Stimulated activated naive B cell treated with anti-CD40 and anti-IgM and Interleukin-4, amounts not matched to agents 10 μg/mL and 1 μg/mL and 100 μg/mL, for 72 hours (primary cell): ENCODE measurements at regions not wholly inside any gene's neighbourhood (a gene's known extent, or its start where the extent isn't known, plus 50 kb on each side); places are given as distances from the start of the nearest gene placed in this dataset.

Experiments used
- ATAC-seq, 2 donors: fragments of 150-1000 bp; cut with Tn5 transposase; replicated peaks; 2 replicates each; pipeline ENCODE4 v1.10.0; 2021; ENCODE audit warnings: moderate library complexity in 1 of 2
- DNase-seq: peaks from one replicate; pipeline ENCODE4 v3.0.0; 2021
- H3K27ac Mint-ChIP-seq: one replicate; pipeline ENCODE4 v1.8.0; 2022; ENCODE audit warnings: mild to moderate bottlenecking, mixed read lengths
- H3K27me3 Mint-ChIP-seq, 2 donors: one replicate each; pipeline ENCODE4 v1.8.0; 2022; ENCODE audit warnings: mixed read lengths in 2 of 2
- H3K36me3 Mint-ChIP-seq, 2 donors: one replicate each; pipeline ENCODE4 v1.8.0; 2022; ENCODE audit warnings: mixed read lengths in 2 of 2, mild to moderate bottlenecking in 1 of 2
- H3K4me1 Mint-ChIP-seq, 2 donors: one replicate each; pipeline ENCODE4 v1.8.0; 2022; ENCODE audit warnings: mixed read lengths in 2 of 2, mild to moderate bottlenecking in 1 of 2
- H3K4me3 Mint-ChIP-seq, 2 donors: one replicate each; pipeline ENCODE4 v1.8.0; 2022; ENCODE audit warnings: mild to moderate bottlenecking in 2 of 2, mixed read lengths in 2 of 2, moderate library complexity in 1 of 2
- H3K9me3 Mint-ChIP-seq, 2 donors: one replicate each; pipeline ENCODE4 v1.8.0; 2022; ENCODE audit warnings: mixed read lengths in 2 of 2, mild to moderate bottlenecking in 1 of 2

GRCh38 chr7:33691180-33691579, 214.2 kb upstream of the BMPER start:
- no peak for DNase-seq
- no peak for ATAC-seq
- Mint-ChIP-seq H3K4me3 (no peak overlapping the region), H3K27ac (no peak overlapping the region), H3K27me3 (no peaks in the 10 kb centered on the region), H3K9me3 (peaks cover 7 to 8% of the 10 kb centered on the region in 2 donors), H3K36me3 (peaks cover 9 to 10% of the 10 kb centered on the region in 2 donors), H3K4me1 (no peaks in the 10 kb centered on the region)

- Mint-ChIP-seq H3K36me3 (peaks cover 9 to 10% of the 10 kb centered on the region in 2 donors), H3K9me3 (peaks cover 7 to 8% of the 10 kb centered on the region in 2 donors), H3K4me1 (no peaks in the 10 kb centered on the region), H3K27ac (no peak overlapping the region), H3K4me3 (no peak overlapping the region), H3K27me3 (no peaks in the 10 kb centered on the region)
- ATAC-seq (no peak), DNase-seq (no peak)
Measured at GRCh38 chr7:33692956-33693355, 212.4 kb upstream of the BMPER start.

GRCh38 chr7:33694006-33694405, 211.3 kb upstream of the BMPER start:
- Mint-ChIP-seq H3K4me3 (no peak overlapping the region), H3K36me3 (peaks cover 8% of the 10 kb centered on the region in 2 donors), H3K27ac (no peak overlapping the region), H3K4me1 (no peaks in the 10 kb centered on the region), H3K9me3 (peaks cover 8% of the 10 kb centered on the region in 2 donors), H3K27me3 (no peaks in the 10 kb centered on the region)
- ATAC-seq (no peak), DNase-seq (no peak)

- no peak overlapping the region for H3K27ac Mint-ChIP-seq
- H3K4me3 Mint-ChIP-seq: no peak overlapping the region
- ATAC-seq (no peak), DNase-seq (no peak)
- H3K4me1 Mint-ChIP-seq: no peaks in the 10 kb centered on the region
- no peaks in the 10 kb centered on the region for H3K27me3 Mint-ChIP-seq
- peaks cover 5 to 17% of the 10 kb centered on the region in 2 donors for H3K9me3 Mint-ChIP-seq
- H3K36me3 Mint-ChIP-seq: peaks cover 9 to 16% of the 10 kb centered on the region in 2 donors
Measured at GRCh38 chr7:33697616-33698015, 207.7 kb upstream of the BMPER start.

GRCh38 chr7:33698041-33698440, 207.3 kb upstream of the BMPER start:
- Mint-ChIP-seq H3K9me3 (peaks cover 5 to 18% of the 10 kb centered on the region in 2 donors), H3K36me3 (peaks cover 9 to 16% of the 10 kb centered on the region in 2 donors), H3K27me3 (peaks cover 0 to 2% of the 10 kb centered on the region in 2 donors), H3K4me1 (no peaks in the 10 kb centered on the region), H3K4me3 (no peak overlapping the region), H3K27ac (no peak overlapping the region)
- ATAC-seq (no peak), DNase-seq (no peak)

GRCh38 chr7:33698692-33699128, 206.6 kb upstream of the BMPER start:
- Mint-ChIP-seq H3K4me3 (no peak overlapping the region), H3K36me3 (peaks cover 9 to 16% of the 10 kb centered on the region in 2 donors), H3K9me3 (peaks cover 5 to 19% of the 10 kb centered on the region in 2 donors), H3K27me3 (peaks cover 0 to 6% of the 10 kb centered on the region in 2 donors), H3K27ac (no peak overlapping the region), H3K4me1 (no peaks in the 10 kb centered on the region)
- DNase-seq (no peak), ATAC-seq (no peak)

- H3K9me3 Mint-ChIP-seq: peaks cover 5 to 19% of the 10 kb centered on the region in 2 donors
- ATAC-seq: no peak
- H3K27ac Mint-ChIP-seq: no peak overlapping the region
- H3K4me1 Mint-ChIP-seq: no peaks in the 10 kb centered on the region
- DNase-seq: no peak
- H3K27me3 Mint-ChIP-seq: peaks cover 0 to 6% of the 10 kb centered on the region in 2 donors
- H3K36me3 Mint-ChIP-seq: peaks cover 9 to 16% of the 10 kb centered on the region in 2 donors
- no peak overlapping the region for H3K4me3 Mint-ChIP-seq
Measured at GRCh38 chr7:33700001-33700899, 205.1 kb upstream of the BMPER start.

- Mint-ChIP-seq H3K36me3 (peaks cover 9 to 16% of the 10 kb centered on the region in 2 donors), H3K27me3 (peaks cover 0 to 6% of the 10 kb centered on the region in 2 donors), H3K27ac (no peak overlapping the region), H3K4me3 (no peak overlapping the region), H3K4me1 (no peaks in the 10 kb centered on the region), H3K9me3 (peaks cover 5 to 19% of the 10 kb centered on the region in 2 donors)
- ATAC-seq: no peak
- no peak for DNase-seq
Measured at GRCh38 chr7:33701189-33701740, 204.1 kb upstream of the BMPER start.

GRCh38 chr7:33701927-33702326, 203.4 kb upstream of the BMPER start:
- no peak for ATAC-seq
- H3K4me3 Mint-ChIP-seq: no peak overlapping the region
- no peak overlapping the region for H3K27ac Mint-ChIP-seq
- H3K9me3 Mint-ChIP-seq: peaks cover 5 to 19% of the 10 kb centered on the region in 2 donors
- peaks cover 0 to 6% of the 10 kb centered on the region in 2 donors for H3K27me3 Mint-ChIP-seq
- H3K36me3 Mint-ChIP-seq: peaks cover 9 to 16% of the 10 kb centered on the region in 2 donors
- no peak for DNase-seq
- no peaks in the 10 kb centered on the region for H3K4me1 Mint-ChIP-seq

GRCh38 chr7:33702514-33703054, 202.8 kb upstream of the BMPER start:
- ATAC-seq: no peak
- no peaks in the 10 kb centered on the region for H3K4me1 Mint-ChIP-seq
- peaks cover 5 to 19% of the 10 kb centered on the region in 2 donors for H3K9me3 Mint-ChIP-seq
- H3K36me3 Mint-ChIP-seq: peaks cover 9 to 16% of the 10 kb centered on the region in 2 donors
- H3K27ac Mint-ChIP-seq: no peak overlapping the region
- DNase-seq: no peak
- no peak overlapping the region for H3K4me3 Mint-ChIP-seq
- peaks cover 0 to 6% of the 10 kb centered on the region in 2 donors for H3K27me3 Mint-ChIP-seq

GRCh38 chr7:33705333-33705833, 200.0 kb upstream of the BMPER start:
- H3K4me1 Mint-ChIP-seq: no peaks in the 10 kb centered on the region
- H3K4me3 Mint-ChIP-seq: no peak overlapping the region
- H3K9me3 Mint-ChIP-seq: peaks cover 5 to 14% of the 10 kb centered on the region in 2 donors
- DNase-seq (no peak), ATAC-seq (no peak)
- H3K27me3 Mint-ChIP-seq: peaks cover 0 to 6% of the 10 kb centered on the region in 2 donors
- H3K27ac Mint-ChIP-seq: no peak overlapping the region
- H3K36me3 Mint-ChIP-seq: peaks cover 4 to 10% of the 10 kb centered on the region in 2 donors

GRCh38 chr7:33706186-33706585, 199.2 kb upstream of the BMPER start:
- peaks cover 2 to 6% of the 10 kb centered on the region in 2 donors for H3K36me3 Mint-ChIP-seq
- H3K9me3 Mint-ChIP-seq: peaks cover 5 to 9% of the 10 kb centered on the region in 2 donors
- H3K27me3 Mint-ChIP-seq: peaks cover 0 to 6% of the 10 kb centered on the region in 2 donors
- DNase-seq (no peak), ATAC-seq (no peak)
- H3K27ac Mint-ChIP-seq: no peak overlapping the region
- no peak overlapping the region for H3K4me3 Mint-ChIP-seq
- H3K4me1 Mint-ChIP-seq: no peaks in the 10 kb centered on the region

- Mint-ChIP-seq H3K4me1 (no peaks in the 10 kb centered on the region), H3K27me3 (peaks cover 0 to 6% of the 10 kb centered on the region in 2 donors), H3K36me3 (peaks cover 2 to 4% of the 10 kb centered on the region in 2 donors), H3K9me3 (peaks cover 5 to 6% of the 10 kb centered on the region in 2 donors), H3K27ac (no peak overlapping the region), H3K4me3 (no peak overlapping the region)
- DNase-seq: no peak
- no peak for ATAC-seq
Measured at GRCh38 chr7:33706771-33707200, 198.6 kb upstream of the BMPER start.

GRCh38 chr7:33707427-33707826, 197.9 kb upstream of the BMPER start:
- H3K4me3 Mint-ChIP-seq: no peak overlapping the region
- no peaks in the 10 kb centered on the region for H3K4me1 Mint-ChIP-seq
- DNase-seq: no peak
- H3K27me3 Mint-ChIP-seq: peaks cover 0 to 6% of the 10 kb centered on the region in 2 donors
- no peak for ATAC-seq
- peaks cover 1 to 2% of the 10 kb centered on the region in 2 donors for H3K9me3 Mint-ChIP-seq
- H3K27ac Mint-ChIP-seq: no peak overlapping the region
- H3K36me3 Mint-ChIP-seq: peaks cover 0 to 1% of the 10 kb centered on the region in 2 donors
